ENCODE measurements at regions not wholly inside any gene's neighbourhood (a gene's known extent, or its start where the extent isn't known, plus 50 kb on each side); places are given as distances from the start of the nearest gene placed in this dataset.

GRCh38 chr2:57156231-57156924 lies 890.2 kb upstream of the VRK2 start:
- no peak for DNase-seq
- CTCF ChIA-PET, result no interaction called here

GRCh38 chr2:57160976-57161375 lies 885.6 kb upstream of the VRK2 start:
- no peak overlapping the region for H2AFZ ChIP-seq
- intact Hi-C loops (cut with micrococcal nuclease; ENCODE audit: unreplicated experiment), result no loop called here
- H3K9me3 ChIP-seq (ENCODE audit: insufficient read depth, low read depth), result no peaks in the 10 kb centered on the region
- no peaks in the 10 kb centered on the region for H3K27me3 ChIP-seq (ENCODE audit: insufficient read depth, low read depth)
- H3F3A ChIP-seq (ENCODE audit: insufficient read depth, low read depth), result no peaks in the 10 kb centered on the region
- ChIA-PET POLR2A (ENCODE audit: unreplicated experiment) (no interaction called here), CTCF (no interaction called here)
- no peaks in the 10 kb centered on the region for H3K36me3 ChIP-seq (ENCODE audit: low read depth)
- no TSS peak for BruUV-seq (replicated peaks)
- no peaks in the 10 kb centered on the region for H3K79me2 ChIP-seq (ENCODE audit: low read depth)
- no peaks in the 10 kb centered on the region for H4K20me1 ChIP-seq (ENCODE audit: insufficient read depth)
- DNase-seq, result no peak
- no peak overlapping the region for H3K4me2 ChIP-seq
- H3K9me2 ChIP-seq (ENCODE audit: insufficient read depth), result no peaks in the 10 kb centered on the region
- no peak overlapping the region for H3K27ac ChIP-seq
- TF ChIP-seq EZH2 (IDR thresholded peaks at IDR 0.05; ENCODE audit: low read depth), result no peak
- no peak for TF ChIP-seq CTCF (conservative IDR thresholded peaks at IDR 0.05)
- H3K4me1 ChIP-seq (replicated peaks; ENCODE audit: insufficient read depth), result no peaks in the 10 kb centered on the region
- no peak overlapping the region for H3K4me3 ChIP-seq

More at GRCh38 chr2:57156231-57156924, 890.2 kb upstream of the VRK2 start:
- no peak overlapping the region for H2AFZ ChIP-seq
- no peak overlapping the region for H3K4me2 ChIP-seq
- H3F3A ChIP-seq (ENCODE audit: insufficient read depth, low read depth), result no peaks in the 10 kb centered on the region
- no peaks in the 10 kb centered on the region for H3K4me1 ChIP-seq (replicated peaks; ENCODE audit: insufficient read depth)
- POLR2A ChIA-PET (ENCODE audit: unreplicated experiment), result no interaction called here
- H3K79me2 ChIP-seq (ENCODE audit: low read depth), result no peaks in the 10 kb centered on the region
- H3K36me3 ChIP-seq (ENCODE audit: low read depth), result no peaks in the 10 kb centered on the region
- no peaks in the 10 kb centered on the region for H3K9me3 ChIP-seq (ENCODE audit: insufficient read depth, low read depth)
- no peaks in the 10 kb centered on the region for H4K20me1 ChIP-seq (ENCODE audit: insufficient read depth)
- H3K9me2 ChIP-seq (ENCODE audit: insufficient read depth), result no peaks in the 10 kb centered on the region
- BruUV-seq (replicated peaks), result no TSS peak
- no peak overlapping the region for H3K4me3 ChIP-seq
- no peak overlapping the region for H3K27ac ChIP-seq
- H3K27me3 ChIP-seq (ENCODE audit: insufficient read depth, low read depth), result no peaks in the 10 kb centered on the region
- TF ChIP-seq CTCF (conservative IDR thresholded peaks at IDR 0.05) (no peak), EZH2 (IDR thresholded peaks at IDR 0.05; ENCODE audit: low read depth) (no peak)
- intact Hi-C loops (cut with micrococcal nuclease; ENCODE audit: unreplicated experiment), result no loop called here

- TF ChIP-seq CTCF (conservative IDR thresholded peaks at IDR 0.05) (no peak), EZH2 (IDR thresholded peaks at IDR 0.05; ENCODE audit: low read depth) (no peak)
- POLR2A ChIA-PET (ENCODE audit: unreplicated experiment), result no interaction called here
- no TSS peak for BruUV-seq (replicated peaks)
- H3K9me2 ChIP-seq (ENCODE audit: insufficient read depth), result no peaks in the 10 kb centered on the region
- H3K4me3 ChIP-seq, result no peak overlapping the region
- H2AFZ ChIP-seq, result no peak overlapping the region; the same call in 1 of the 2 replicates
- CTCF ChIA-PET, result no interaction called here
- no peak for DNase-seq
- H3K27me3 ChIP-seq (ENCODE audit: insufficient read depth, low read depth), result no peaks in the 10 kb centered on the region
- H3F3A ChIP-seq (ENCODE audit: insufficient read depth, low read depth), result no peaks in the 10 kb centered on the region; the same call in 1 of the 2 replicates
- peaks cover 11% of the 10 kb centered on the region for H3K4me1 ChIP-seq (replicated peaks; ENCODE audit: insufficient read depth)
- no peaks in the 10 kb centered on the region for H4K20me1 ChIP-seq (ENCODE audit: insufficient read depth)
- intact Hi-C loops (cut with micrococcal nuclease; ENCODE audit: unreplicated experiment), result no loop called here
- no peaks in the 10 kb centered on the region; the same call in 1 of the 2 replicates for H3K9me3 ChIP-seq (ENCODE audit: insufficient read depth, low read depth)
- no peaks in the 10 kb centered on the region for H3K79me2 ChIP-seq (ENCODE audit: low read depth)
- no peak overlapping the region for H3K27ac ChIP-seq
- H3K36me3 ChIP-seq (ENCODE audit: low read depth), result no peaks in the 10 kb centered on the region
- H3K4me2 ChIP-seq, result no peak overlapping the region
These were observed 869.4 kb upstream of the VRK2 start for GRCh38 chr2:57177176-57177575.

Data from PC-9 (cell line).